LNCAP (cell line): ENCODE measurements at regions not wholly inside any gene's neighbourhood (a gene's known extent, or its start where the extent isn't known, plus 50 kb on each side); places are given as distances from the start of the nearest gene placed in this dataset.

Experiments
- CTCF ChIP-seq: fragments of 450-650 bp; IDR thresholded peaks from 2 replicates; pipeline ENCODE4 v1.5.1; 2017; ENCODE audit warnings: mild to moderate bottlenecking

- no peak for TF ChIP-seq CTCF
These were observed 296.6 kb upstream of the GRAMD2B start for GRCh38 chr5:126126574-126126973.

GRCh38 chr5:126129431-126129830, 293.8 kb upstream of the GRAMD2B start:
- TF ChIP-seq CTCF = no peak

- no peak for TF ChIP-seq CTCF
These were observed 289.8 kb upstream of the GRAMD2B start for GRCh38 chr5:126133424-126133823.

GRCh38 chr5:126137891-126138280, 285.3 kb upstream of the GRAMD2B start:
- no peak for TF ChIP-seq CTCF

GRCh38 chr5:126138281-126138931, 284.8 kb upstream of the GRAMD2B start:
- no peak for TF ChIP-seq CTCF

GRCh38 chr5:126139086-126139485, 284.1 kb upstream of the GRAMD2B start:
- no peak for TF ChIP-seq CTCF

- no peak for TF ChIP-seq CTCF
These were observed 283.4 kb upstream of the GRAMD2B start for GRCh38 chr5:126139773-126140172.

- TF ChIP-seq CTCF = no peak
These were observed 279.6 kb upstream of the GRAMD2B start for GRCh38 chr5:126143622-126144021.
